ENCODE measurements at regions not wholly inside any gene's neighbourhood (a gene's known extent, or its start where the extent isn't known, plus 50 kb on each side); places are given as distances from the start of the nearest gene placed in this dataset.

DNA sequence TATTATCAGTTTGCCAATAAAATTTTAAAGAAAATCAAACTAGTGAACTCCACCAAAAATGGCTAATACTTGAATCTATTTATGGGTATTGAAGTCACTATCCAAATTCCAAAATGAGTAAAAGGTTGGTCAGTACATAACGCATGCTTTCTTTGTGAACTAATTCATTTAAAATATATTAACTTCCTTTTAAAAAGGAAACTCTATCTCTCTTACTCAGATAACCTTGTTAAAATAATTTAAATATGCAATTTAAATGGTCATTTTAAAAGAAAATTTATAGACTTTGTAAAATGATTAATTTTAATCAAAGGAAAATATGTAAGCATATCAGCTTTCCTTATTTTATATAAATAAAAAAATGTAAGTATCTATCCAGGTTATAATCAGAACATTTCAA, 419.4 kb upstream of the ZNF385D start:
- Histone ChIP-seq H3K4me3 (replicated peaks; ENCODE audit: low read depth, low read length) (no peak overlapping the region), H3K36me3 (ENCODE audit: control insufficient read depth, insufficient read depth, low read length) (no peaks in the 10 kb centered on the region), H3K27me3 (replicated peaks; ENCODE audit: control insufficient read depth, insufficient read depth, low read length) (no peaks in the 10 kb centered on the region)
- no peak for TF ChIP-seq CTCF (IDR thresholded peaks at IDR 0.05; ENCODE audit: insufficient read depth, low read length, poor library complexity, severe bottlenecking)
- no peak for DNase-seq (ENCODE audit: extremely low read depth, insufficient read length)

DNA sequence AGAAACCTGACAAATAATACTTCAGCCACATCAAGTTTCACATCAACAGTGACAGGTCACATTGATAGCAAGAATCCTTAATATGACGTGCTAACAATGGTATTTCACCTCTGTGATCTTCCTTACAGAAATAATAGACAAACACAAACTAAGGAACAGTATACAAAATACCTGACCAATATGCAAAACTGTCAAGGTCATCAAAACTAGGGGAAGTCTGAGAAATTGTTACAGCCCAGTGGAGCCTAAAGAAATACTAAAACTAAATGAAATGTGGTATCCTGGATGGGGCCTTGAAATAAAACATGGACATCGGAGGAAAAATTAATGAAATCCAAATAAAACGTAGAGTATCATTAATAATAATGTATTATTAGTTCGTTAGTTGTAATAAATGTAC, 422.0 kb upstream of the ZNF385D start:
- no peak overlapping the region for H3K4me3 ChIP-seq (replicated peaks; ENCODE audit: low read depth, low read length)
- DNase-seq (ENCODE audit: extremely low read depth, insufficient read length), result no peak
- no peaks in the 10 kb centered on the region for H3K36me3 ChIP-seq (ENCODE audit: control insufficient read depth, insufficient read depth, low read length)
- H3K27me3 ChIP-seq (replicated peaks; ENCODE audit: control insufficient read depth, insufficient read depth, low read length), result no peaks in the 10 kb centered on the region
- no peak for TF ChIP-seq CTCF (IDR thresholded peaks at IDR 0.05; ENCODE audit: insufficient read depth, low read length, poor library complexity, severe bottlenecking)

- Histone ChIP-seq H3K36me3 (ENCODE audit: control insufficient read depth, insufficient read depth, low read length) (no peaks in the 10 kb centered on the region), H3K4me3 (replicated peaks; ENCODE audit: low read depth, low read length) (no peak overlapping the region), H3K27me3 (replicated peaks; ENCODE audit: control insufficient read depth, insufficient read depth, low read length) (no peaks in the 10 kb centered on the region)
- no peak for TF ChIP-seq CTCF (IDR thresholded peaks at IDR 0.05; ENCODE audit: insufficient read depth, low read length, poor library complexity, severe bottlenecking)
- DNase-seq (ENCODE audit: extremely low read depth, insufficient read length), result no peak
These were observed 424.9 kb upstream of the ZNF385D start for GRCh38 chr3:22175947-22176346.

DNA sequence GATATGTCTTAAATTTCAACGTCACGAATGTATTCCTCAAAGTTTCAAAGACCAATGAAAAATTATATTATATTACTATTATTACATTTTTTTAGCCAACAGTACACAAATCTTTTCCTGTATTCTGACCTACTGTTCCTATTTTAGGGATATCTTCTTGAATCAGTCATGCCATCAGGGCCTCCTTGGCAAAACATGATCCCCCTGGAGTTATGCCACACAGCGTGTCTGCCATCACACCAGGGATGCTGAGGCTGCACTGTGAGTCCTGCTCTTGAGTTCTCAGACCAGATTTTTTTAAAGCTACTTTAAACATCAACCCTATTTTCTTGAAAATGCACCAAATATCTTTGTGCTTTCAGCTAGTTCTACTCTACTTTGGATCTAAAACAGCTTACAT, 425.9 kb upstream of the ZNF385D start:
- TF ChIP-seq CTCF (IDR thresholded peaks at IDR 0.05; ENCODE audit: insufficient read depth, low read length, poor library complexity, severe bottlenecking), result no peak
- DNase-seq (ENCODE audit: extremely low read depth, insufficient read length), result no peak
- no peak overlapping the region for H3K4me3 ChIP-seq (replicated peaks; ENCODE audit: low read depth, low read length)

DNA sequence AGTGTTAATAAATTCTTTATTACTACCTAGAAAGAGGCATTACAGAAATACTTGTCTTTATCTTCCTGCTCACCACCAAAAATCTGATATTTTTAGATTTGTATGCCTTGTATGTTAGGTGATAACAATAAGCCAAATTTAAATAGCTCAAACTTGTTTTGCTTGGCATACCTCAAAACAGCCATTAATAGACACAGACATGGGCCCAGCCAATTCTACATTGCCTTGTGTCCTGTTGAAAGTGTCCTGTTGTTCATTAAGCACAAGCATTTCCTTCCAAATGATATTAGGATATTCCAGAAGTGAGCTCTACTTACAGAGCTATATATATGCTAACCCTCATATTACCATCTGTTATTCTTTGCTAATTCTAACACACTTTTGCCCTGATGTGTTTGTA, 438.6 kb upstream of the ZNF385D start:
- no peak for DNase-seq (ENCODE audit: extremely low read depth, insufficient read length)
- H3K36me3 ChIP-seq (ENCODE audit: control insufficient read depth, insufficient read depth, low read length), result no peaks in the 10 kb centered on the region
- TF ChIP-seq CTCF (IDR thresholded peaks at IDR 0.05; ENCODE audit: insufficient read depth, low read length, poor library complexity, severe bottlenecking), result no peak
- H3K27me3 ChIP-seq (replicated peaks; ENCODE audit: control insufficient read depth, insufficient read depth, low read length), result no peaks in the 10 kb centered on the region
- H3K4me3 ChIP-seq (replicated peaks; ENCODE audit: low read depth, low read length), result no peak overlapping the region

More for the DNA sequence above, 425.9 kb upstream of the ZNF385D start:
- Histone ChIP-seq H3K36me3 (ENCODE audit: control insufficient read depth, insufficient read depth, low read length) (no peaks in the 10 kb centered on the region), H3K27me3 (replicated peaks; ENCODE audit: control insufficient read depth, insufficient read depth, low read length) (no peaks in the 10 kb centered on the region)

GRCh38 chr3:22199095-22199494, 448.1 kb upstream of the ZNF385D start:
- no peak for TF ChIP-seq CTCF (IDR thresholded peaks at IDR 0.05; ENCODE audit: insufficient read depth, low read length, poor library complexity, severe bottlenecking)
- no peaks in the 10 kb centered on the region for H3K27me3 ChIP-seq (replicated peaks; ENCODE audit: control insufficient read depth, insufficient read depth, low read length)
- no peak for DNase-seq (ENCODE audit: extremely low read depth, insufficient read length)

More at GRCh38 chr3:22199095-22199494, 448.1 kb upstream of the ZNF385D start:
- Histone ChIP-seq H3K4me3 (replicated peaks; ENCODE audit: low read depth, low read length) (no peak overlapping the region), H3K36me3 (ENCODE audit: control insufficient read depth, insufficient read depth, low read length) (no peaks in the 10 kb centered on the region)
